Activated CD4-positive, alpha-beta T cell treated with anti-CD3 and anti-CD28 coated beads, Interleukin-2, amount 50 U/mL, for 48 hours (primary cell): ENCODE measurements at regions not wholly inside any gene's neighbourhood (a gene's known extent, or its start where the extent isn't known, plus 50 kb on each side); places are given as distances from the start of the nearest gene placed in this dataset.
"Not testable (repeated sequence)": the region's sequence is repeated elsewhere in the genome, so short reads cannot be mapped to it uniquely, and the experiment has no call there.

Experiments
- DNase-seq, 2 experiments: peaks; one replicate each; pipeline ENCODE4 v3.0.0-alpha.2; 2020

DNA sequence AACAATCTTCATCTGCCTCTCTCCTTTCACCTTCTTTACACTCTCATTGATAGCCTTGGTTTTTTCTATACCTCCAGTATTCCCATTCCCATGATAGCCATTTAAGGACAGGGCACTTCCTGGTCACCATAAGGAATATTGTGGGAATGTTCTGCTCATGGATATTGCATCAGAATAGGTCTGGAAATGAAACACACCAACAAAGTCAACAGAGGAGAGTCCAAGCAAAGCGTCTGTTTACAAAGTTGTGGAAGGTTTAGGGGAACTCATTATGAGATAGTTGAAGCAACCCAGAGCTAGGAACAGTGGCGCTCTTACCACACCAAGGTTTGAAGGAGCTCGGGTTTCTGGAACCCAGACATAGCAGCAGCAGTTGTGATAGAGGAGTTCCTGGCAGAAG is 150.3 kb upstream of the TNP1 start:
- no peak for DNase-seq

DNA sequence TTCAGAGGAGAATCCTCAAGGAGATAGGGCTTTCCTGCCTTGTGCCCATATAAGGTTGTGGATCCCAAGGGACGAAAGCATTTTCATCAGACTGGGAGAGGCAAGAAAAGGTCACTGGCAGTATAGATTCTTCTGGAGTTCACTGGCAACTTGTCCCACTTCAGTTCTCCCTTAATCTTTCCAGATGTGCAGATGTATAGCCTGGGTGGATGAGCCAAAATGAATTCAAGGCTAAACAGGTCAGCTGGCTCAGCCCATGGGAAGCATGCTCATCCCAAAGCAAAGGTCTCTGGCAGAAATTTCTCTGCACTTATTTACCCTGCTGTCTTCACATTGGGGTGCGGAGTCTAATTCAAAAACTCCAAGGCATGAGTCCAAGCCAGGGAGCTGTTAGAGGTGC is 148.9 kb upstream of the TNP1 start:
- DNase-seq = no peak

DNA sequence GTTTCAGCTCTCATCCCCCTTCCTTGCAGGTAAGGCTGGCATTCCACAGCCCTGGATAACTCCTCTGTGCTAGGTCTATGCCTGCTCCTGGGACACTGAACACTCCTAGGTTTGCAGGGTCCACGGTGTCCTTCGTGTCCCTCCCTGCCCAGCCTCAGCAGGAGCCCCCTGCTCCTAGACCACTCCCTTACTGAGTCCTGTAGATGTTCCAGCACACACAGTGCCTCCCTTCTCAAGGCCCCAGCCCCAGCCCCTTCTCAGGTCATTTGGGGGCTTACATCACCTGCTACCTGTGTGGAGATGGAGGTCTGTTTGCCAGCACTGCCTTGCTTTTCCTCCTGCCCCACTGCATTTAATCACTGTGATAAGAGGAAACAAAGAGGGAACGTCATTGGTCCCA is 146.4 kb upstream of the TNP1 start:
- DNase-seq = no peak

DNA sequence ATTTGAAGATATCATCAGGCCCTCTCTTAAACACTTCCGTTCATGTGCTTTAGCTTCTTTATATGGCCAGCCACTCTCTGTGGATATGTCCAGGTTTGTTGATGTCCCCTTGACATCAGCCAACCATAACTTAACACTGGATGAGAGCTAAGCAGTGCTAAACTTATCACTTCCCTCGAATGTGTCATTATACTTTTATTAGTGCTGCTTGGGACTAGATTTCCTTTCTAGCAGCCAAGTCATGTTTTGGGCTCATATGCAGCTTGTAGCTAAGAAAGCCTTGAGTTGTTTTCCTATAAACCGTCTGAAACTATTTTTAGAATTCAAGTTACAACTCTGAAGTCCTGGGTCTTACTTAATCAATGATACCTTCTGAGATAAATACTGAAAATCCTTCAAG is 144.8 kb upstream of the TNP1 start:
- DNase-seq = no peak

DNA sequence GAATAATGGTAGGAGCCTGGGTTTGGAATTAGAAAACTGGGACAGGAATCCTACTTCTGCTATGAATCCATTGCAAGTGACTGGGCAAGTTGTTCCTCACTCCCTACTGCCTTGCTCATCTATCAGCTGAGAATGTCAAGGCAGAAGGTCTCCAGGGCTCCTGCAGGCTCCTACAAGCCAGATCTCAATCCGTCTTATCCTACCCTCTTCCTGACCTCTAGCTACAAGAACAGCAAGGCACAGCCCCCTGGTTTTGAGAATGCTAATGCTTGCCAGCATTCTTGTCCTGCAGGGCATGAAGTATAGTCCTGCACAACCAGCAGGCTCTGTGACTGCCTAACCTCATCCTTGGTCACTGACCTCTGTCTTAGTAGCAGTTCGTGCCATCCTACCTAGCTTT is 141.9 kb upstream of the TNP1 start:
- no peak for DNase-seq

DNA sequence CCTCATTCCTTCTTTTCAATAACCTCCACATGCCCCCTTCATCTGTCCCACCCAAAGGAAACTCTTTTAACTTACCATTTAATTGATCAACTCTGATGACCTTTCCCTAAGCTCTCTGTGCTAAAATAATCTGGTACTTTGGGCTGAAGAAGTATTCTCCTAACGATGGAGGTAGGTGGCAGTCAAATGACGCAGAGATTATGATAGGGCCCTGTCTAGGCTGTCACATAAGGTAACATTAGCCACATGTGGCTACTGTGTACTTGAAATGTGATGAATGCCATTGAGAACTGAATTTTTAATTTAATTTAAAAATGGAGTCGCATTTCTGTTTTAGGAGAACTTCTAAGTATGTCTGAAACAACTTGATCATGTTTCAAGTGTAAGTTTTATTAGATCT is 140.5 kb upstream of the TNP1 start:
- no peak for DNase-seq

DNA sequence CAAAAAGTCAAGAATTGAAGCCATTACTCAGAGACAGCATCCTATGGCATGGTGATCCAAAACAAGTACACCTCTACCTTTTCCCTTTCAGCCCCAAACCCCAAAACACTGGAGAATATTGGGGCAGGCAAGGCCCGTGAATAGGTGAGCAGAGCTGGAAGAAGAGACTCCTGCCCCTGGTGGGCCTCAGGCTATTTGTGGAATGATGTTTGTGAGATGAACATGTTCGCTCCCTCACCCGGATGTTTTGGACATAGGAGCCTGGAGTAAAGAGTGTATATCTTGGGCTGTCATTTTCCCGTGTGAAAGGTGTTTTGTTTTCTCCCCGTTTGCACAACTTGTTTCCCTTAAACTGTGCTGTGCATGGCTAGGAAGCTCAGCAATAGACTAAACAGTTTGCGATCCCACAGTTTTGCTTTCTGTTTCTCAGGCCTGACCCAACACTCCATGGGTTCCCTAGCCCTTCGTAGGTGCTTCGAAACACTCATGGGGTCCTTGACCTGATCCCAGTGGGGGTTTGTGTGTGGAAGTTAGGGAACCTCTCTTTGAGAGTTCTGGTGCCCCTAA is 136.5 kb upstream of the TNP1 start:
- DNase-seq = no peak

DNA sequence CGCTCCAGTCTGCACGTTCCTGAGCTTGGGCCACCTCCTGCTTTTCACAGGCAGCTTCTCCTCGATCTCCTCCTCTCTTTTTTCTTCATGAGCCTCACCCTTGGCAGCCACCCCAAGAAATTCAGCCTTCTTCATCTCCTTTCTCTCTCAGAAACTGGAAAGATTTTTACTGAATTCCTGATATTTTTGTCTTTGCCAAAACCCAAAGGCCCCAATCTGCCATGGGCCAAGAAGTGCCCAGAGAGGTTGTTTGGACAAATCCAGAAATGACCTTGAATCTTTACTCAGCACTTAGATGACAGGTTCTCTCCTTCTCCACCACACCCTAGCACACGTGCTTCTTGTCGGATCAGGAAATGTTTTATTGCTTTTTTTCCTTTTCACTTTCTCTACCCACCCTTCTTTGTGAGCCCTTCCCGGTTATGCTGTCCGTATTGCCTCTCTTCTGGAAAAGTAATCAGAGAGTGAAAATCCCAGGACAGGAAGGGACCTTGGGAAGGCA is 134.5 kb upstream of the TNP1 start:
- DNase-seq = no peak

DNA sequence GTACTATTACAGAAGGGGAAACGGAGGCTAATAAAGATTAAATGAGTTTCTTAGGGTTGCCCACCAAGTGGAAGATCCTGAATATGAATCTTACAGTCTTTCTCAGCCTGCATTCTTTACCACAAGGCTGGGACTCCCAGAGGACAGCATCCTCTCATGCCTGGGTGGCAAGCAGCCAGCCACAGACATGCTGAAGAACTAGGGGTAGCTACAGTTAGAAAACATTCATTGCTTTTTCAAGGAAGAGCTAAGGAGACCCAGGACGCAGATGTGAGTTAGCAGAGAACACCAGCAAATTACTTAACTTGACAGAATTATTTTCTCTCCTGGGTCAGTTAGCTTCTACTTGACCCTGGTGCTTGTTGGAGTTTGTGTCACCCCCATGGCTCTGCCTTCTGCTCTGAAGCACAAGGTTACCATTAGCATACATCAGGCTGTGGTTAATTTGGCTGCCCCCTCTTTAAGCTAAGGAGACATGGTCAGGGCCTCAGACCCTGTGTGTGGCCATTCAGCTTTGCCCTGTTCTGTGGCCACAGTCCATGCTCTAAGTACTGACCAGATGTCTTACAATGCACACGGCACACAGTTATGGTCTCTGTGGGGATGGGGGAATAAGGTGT is 132.3 kb upstream of the TNP1 start:
- DNase-seq = no peak

DNA sequence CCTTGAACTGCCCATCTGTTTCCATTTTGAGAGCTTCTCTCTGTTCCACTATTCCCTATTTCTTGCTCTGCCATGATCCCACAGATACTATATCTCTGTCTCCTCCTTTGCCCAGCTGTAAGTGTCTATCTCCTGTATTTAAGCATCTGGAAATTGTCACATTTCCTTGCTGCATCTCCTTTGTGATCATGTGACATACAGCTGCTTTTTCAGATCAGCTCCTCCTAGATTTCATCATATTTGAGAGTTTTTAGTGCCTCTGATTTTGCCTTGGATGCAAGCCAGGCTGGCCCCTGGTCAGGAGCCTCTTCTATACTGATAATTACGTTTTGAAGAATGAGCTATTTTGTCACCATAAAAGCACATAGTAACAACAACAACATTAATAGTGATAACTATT is 131.7 kb upstream of the TNP1 start:
- DNase-seq = no peak

DNA sequence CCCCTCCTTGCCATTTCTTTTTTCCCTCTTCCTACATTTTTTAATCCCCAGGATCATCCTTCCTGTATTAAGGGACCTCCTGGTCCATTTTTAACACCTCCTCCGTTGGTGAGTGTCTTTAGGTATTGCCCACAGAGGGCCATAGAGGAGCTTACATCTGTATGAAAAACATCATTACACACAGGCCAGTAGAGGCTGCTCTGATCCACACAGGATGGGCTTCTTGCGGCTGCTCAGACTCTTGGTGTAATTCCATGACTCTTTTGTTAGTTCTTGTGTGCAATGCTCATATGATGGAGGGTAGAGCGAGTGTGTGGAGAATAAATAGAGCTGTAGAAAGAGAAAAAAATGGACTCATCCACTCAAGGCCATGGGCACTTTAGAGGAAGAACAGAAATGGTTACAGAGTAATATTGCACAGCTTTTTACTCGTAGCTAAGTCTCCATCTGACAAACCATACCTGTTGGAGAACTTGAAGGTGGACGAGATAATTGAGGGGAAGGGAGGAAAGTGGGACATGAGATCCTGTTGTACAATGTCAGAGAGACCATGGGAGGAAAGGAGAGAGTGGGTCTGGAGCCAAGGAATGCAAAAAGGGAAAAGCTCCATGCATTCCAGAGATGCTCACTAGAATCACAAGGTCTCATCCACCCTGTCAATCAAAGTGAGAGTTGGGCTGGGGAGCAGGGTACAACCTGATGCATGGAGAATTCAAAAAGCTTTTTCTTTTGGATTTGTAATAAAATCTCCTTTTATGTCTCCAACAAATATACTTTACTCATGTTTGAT is 129.7 kb upstream of the TNP1 start:
- DNase-seq = no peak

DNA sequence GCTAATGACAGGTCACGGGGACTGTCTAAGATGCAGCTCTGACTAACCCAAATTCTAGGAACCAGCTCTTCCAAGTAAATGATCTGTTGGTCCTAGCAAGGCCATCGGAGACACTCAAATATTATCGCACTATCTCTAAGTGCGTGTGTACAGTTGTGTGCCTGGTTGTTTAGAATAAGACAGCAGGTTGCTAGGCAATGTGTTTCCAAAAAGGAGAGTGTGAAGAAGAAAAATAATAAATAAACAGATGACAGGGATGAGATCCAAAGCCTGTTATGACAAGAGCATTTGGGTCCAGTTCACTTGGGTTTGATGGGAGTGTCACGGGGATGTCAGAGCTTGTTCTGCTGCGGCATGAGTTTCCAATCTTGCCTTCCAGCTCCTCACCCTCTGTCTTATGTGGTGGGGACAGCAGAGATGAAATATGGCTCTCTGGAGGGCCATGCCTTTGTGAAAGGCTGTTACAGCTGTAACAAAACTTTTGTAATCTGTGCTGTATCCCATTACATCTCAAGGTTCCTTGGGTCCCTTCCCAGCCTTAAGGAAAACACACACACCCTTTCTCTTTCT is 127.5 kb upstream of the TNP1 start:
- DNase-seq = no peak

DNA sequence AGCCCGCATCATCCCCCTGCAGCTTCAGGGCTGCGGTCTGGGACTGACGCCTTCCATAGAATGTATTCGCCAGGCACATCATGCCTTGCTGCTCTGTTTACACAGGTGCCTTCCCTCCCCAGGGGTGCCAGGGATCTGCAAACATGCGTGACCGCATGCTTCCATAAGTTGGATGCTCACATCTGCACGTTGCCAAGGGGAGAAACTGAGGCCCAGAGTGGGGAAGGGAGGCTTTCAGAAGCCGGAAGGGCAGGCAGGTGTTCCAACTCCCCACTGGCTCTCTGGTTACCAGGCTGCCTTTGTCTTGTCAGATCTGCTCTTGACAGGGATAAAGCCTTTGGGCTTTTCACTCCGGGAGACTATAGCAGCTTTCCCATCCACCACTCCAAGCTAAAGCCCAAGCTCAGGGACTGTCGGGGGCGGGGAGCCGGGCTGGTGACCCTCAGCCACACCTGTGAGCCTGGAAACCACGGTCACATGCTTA is 125.8 kb upstream of the TNP1 start:
- no peak for DNase-seq

DNA sequence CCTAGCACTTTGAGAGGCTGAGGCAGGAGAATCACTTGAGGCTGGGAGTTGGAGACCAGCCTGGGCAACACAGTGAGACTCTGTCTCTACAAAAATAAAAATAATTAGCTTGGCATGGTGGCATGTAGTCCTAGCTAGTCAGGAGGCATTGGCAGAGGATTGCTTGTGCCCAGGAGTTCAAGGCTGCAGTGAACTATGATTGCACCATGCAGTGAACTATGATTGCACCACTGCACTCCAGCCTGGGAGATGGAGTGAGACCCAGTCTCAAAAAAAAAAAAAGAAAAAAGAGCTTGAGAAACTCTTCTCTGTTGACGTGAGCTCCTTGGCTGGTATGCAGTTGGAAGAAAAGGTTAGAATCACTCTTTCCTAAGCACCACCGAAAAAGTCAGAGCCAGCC is 125.1 kb upstream of the TNP1 start:
- no peak for DNase-seq

DNA sequence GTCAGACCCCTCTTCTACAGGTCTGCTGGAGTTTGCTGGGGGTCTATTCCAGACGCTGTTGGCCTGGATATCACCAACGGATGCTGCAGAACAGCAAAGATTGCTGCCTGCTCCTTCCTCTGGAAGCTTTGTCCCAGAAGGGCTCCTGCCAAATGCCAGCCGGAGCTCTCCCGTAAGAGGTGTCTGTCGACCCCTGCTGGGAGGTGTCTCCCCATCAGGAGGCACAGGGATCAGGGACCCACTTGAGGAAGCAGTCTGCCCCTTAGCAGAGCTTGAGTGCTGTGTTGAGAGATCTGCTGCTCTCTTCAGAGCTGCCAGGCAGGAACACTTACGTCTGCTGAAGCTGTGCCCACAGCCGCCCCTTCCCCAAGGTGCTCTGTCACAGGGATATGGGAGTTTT is 122.1 kb upstream of the TNP1 start:
- DNase-seq = not testable (repeated sequence)

DNA sequence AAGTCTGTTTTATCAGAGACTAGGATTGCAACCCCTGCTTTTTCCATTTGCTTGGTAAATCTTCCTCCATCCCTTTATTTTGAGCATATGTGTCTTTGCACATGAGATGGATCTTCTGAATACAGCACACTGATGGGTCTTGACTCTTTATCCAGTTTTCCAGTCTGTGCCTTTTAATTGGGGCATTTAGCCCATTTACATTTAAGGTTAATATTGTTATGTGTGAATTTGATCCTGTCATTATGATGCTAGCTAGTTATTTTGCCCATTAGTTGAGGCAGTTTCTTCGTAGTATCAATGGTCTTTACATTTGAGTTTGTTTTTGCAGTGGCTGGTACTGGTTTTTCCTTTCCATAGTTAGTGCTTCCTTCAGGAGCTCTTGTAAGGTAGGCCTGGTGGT is 120.6 kb upstream of the TNP1 start:
- not testable (repeated sequence) for DNase-seq

DNA sequence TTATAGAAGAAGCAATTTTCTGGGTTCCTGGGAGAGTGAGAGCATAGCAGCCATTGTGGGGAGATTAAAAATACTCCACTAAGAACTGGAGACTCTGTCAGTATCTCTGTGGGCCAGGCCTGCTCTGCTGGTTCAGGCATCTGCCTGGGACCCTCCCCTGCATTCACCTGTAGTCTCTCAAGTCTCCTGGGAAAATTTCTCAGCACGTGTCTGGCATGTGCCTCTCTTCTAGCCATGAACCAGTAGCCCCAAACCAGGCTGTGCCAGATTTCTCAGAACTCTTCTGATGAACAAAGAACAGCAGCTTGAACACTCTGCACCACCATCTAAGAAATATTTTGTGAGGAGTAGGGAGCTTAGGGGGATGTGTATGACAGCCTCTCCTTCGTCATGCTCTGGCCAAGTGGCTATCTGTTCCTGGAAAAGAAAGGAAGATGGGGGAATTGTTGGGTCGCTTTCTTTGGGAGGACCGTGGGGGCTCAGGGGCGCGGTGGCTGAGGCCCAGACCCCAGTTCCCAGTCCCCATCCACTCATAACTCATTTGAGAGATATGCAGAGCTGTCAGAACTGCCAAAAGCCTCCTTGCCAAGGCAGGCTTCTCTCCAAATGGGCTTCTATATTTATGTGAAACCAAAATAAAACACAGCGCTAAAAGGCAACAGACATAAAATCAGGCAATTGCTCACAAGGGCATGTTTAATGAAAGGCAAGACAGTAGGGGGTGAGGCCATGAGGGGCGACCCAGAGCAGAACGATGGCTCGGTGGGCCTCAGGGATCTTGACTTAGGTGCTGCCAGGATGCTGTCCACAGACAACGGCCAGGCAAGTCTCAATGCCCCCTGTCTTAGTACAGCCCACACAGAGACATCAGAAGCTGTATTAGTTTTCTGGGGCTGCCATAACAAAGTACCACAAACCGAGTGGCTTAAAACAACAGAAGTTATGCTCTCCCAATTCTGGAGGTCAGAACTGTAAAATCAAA is 114.7 kb upstream of the TNP1 start:
- no peak for DNase-seq

DNA sequence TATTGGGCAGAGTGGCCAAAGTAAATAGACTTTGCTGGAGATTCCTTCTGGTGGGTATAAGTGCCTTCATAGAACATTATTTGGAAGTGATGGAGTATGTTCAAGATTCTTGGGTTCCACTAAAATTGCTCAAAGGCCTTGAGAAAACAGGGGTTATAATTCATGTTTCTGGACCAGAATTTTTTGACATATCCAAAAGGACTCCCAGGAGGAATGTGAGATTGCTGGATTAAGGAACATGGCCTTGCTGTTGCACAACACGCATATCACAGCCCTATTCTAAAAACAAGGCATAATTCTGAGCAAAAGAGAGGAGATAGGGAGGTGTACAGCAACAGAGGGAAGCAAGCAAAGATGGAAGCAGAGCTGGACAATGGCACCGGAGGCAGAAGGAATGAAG is 111.7 kb upstream of the TNP1 start:
- no peak for DNase-seq

DNA sequence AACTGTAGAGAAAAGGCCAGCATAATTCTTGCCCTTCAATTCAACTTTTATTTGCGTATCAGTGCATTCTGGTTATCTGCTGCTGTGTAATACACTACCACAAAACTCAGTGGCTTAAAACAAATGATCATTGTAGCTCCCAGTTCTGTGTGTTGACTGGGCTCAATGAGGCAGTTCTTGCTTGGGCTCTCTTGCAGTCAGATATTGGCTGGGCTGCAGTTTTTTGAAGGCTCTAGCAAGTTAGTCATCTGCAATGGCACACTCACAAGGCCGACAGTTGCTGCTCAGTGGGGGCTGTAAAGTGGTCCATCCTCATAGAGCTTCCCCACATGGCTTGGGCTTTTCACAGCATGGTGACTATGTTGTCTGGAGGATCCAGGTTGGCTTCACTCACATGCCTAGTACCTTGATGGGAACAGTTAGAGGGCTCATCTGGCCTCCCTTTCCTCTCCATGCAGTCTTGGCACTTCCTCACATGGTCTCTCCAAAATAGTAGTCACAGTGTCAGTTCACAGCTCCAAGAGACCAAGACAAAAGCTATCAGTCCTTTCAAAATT is 110.6 kb upstream of the TNP1 start:
- no peak for DNase-seq

DNA sequence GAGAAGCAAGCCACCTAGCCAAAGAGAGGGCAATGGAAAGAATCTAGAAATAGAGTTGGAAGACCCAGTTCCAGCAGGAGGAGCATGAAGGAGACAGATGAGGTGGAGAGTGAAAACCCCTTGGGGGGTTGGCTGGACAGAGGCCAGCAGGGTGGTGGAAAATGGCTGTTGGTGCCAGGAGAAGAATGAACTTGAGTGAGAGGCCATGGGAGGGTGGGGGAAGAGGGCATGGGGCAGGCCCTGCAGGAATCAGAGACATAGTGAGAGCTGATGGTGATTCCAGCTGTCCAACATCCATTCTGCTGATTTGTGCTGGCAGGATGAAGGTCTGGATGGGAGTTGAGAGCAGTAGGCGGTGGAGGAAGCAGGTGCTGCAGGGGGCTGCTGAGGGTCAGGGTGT is 108.0 kb upstream of the TNP1 start:
- DNase-seq = no peak

DNA sequence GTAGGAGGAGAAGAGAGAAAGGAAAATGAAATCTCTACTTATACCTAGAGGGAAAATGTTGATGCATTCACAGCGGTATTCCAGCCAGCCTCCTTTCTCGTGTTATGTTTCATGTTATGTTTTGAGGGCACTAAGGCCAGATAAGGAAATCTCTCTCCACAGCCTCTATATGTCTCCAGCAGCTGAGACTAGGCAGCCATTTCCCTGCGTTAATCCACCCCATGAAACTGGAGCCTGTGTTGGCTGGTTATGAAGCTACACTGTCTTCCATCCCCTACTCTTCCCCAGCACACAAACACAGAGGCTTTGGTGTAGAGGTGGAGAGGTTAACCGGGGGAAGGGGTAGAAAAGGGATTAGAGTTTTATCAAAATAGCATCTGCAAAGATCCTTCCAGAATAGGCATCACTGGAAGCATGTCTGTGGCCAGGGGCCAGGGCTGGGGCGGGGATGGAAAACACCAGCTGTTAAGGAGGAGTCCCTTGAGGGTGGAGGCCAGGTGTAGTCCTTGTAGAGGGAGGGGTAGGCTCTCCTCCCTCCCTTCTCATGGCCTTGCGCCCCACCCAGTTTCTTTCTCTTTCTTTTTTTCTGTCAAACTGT is 100.9 kb upstream of the TNP1 start:
- DNase-seq = no peak

DNA sequence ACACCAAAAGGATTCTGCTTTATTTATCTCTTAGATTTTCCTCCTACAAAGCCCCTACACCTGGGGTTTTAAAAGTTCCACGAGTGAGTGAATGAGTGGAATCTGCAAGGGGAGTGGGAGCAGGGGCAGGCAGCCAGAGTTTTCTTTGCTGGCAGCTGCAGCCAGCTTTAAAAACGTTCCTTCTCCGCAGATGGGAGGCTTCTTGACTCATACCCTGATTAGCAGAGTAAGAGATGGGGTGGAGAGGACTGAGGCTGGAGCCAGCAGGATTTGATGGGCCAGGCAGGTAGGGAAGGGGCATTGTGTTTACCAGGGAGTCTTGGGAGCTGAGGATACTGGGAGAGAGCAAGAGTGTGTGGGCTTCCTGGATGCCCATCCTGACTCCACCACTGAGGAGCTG is 99.6 kb upstream of the TNP1 start:
- no peak for DNase-seq
